ENCODE measurements at regions not wholly inside any gene's neighbourhood (a gene's known extent, or its start where the extent isn't known, plus 50 kb on each side); places are given as distances from the start of the nearest gene placed in this dataset.

- H3K4me3 ChIP-seq, result no peak overlapping the region
- H3K9me3 ChIP-seq (ENCODE audit: low read depth, low read length), result no peaks in the 10 kb centered on the region
- no peaks in the 10 kb centered on the region for H3K36me3 ChIP-seq (ENCODE audit: insufficient read depth, low read length)
- no peak overlapping the region for H3K27ac ChIP-seq
- TF ChIP-seq POLR2AphosphoS5 (IDR thresholded peaks at IDR 0.05; ENCODE audit: borderline replicate concordance, low read depth, low read length) (no peak), EZH2 (IDR thresholded peaks at IDR 0.05) (no peak), FOXP2 (optimal IDR thresholded peaks at IDR 0.05; ENCODE audit: control extremely low read depth, extremely low read length, insufficient read depth) (no peak)
- H3K9ac ChIP-seq (ENCODE audit: insufficient read length), result no peak overlapping the region
- DNase-seq (ENCODE audit: low read depth, low spot score), result no peak
Measured at GRCh38 chr12:42666671-42667243, 77.2 kb upstream of the PRICKLE1 start.

GRCh38 chr12:42663621-42664020 is 74.1 kb upstream of the PRICKLE1 start:
- DNase-seq (ENCODE audit: low read depth, low spot score), result no peak
- Histone ChIP-seq H3K9ac (ENCODE audit: insufficient read length) (no peak overlapping the region), H3K4me3 (no peak overlapping the region), H3K36me3 (ENCODE audit: insufficient read depth, low read length) (no peaks in the 10 kb centered on the region), H3K27ac (no peak overlapping the region), H3K9me3 (ENCODE audit: low read depth, low read length) (no peaks in the 10 kb centered on the region)
- TF ChIP-seq FOXP2 (optimal IDR thresholded peaks at IDR 0.05; ENCODE audit: control extremely low read depth, extremely low read length, insufficient read depth), result no peak
- TF ChIP-seq POLR2AphosphoS5 (IDR thresholded peaks at IDR 0.05; ENCODE audit: borderline replicate concordance, low read depth, low read length), result no peak
- no peak for TF ChIP-seq EZH2 (IDR thresholded peaks at IDR 0.05)

GRCh38 chr12:42660968-42661937 is 71.7 kb upstream of the PRICKLE1 start:
- Histone ChIP-seq H3K9me3 (ENCODE audit: low read depth, low read length) (no peaks in the 10 kb centered on the region), H3K36me3 (ENCODE audit: insufficient read depth, low read length) (no peaks in the 10 kb centered on the region), H3K27ac (no peak overlapping the region), H3K4me3 (no peak overlapping the region), H3K9ac (ENCODE audit: insufficient read length) (no peak overlapping the region)
- TF ChIP-seq POLR2AphosphoS5 (IDR thresholded peaks at IDR 0.05; ENCODE audit: borderline replicate concordance, low read depth, low read length) (no peak), EZH2 (IDR thresholded peaks at IDR 0.05) (no peak), FOXP2 (optimal IDR thresholded peaks at IDR 0.05; ENCODE audit: control extremely low read depth, extremely low read length, insufficient read depth) (no peak)
- DNase-seq (ENCODE audit: low read depth, low spot score), result no peak

- TF ChIP-seq FOXP2 (optimal IDR thresholded peaks at IDR 0.05; ENCODE audit: control extremely low read depth, extremely low read length, insufficient read depth) (no peak), POLR2AphosphoS5 (IDR thresholded peaks at IDR 0.05; ENCODE audit: borderline replicate concordance, low read depth, low read length) (no peak), EZH2 (IDR thresholded peaks at IDR 0.05) (no peak)
- DNase-seq (ENCODE audit: low read depth, low spot score), result no peak
- Histone ChIP-seq H3K36me3 (ENCODE audit: insufficient read depth, low read length) (no peaks in the 10 kb centered on the region), H3K9ac (ENCODE audit: insufficient read length) (no peak overlapping the region), H3K27ac (no peak overlapping the region), H3K4me3 (no peak overlapping the region), H3K9me3 (ENCODE audit: low read depth, low read length) (no peaks in the 10 kb centered on the region)
Measured at GRCh38 chr12:42660117-42660516, 70.6 kb upstream of the PRICKLE1 start.

- no peak for DNase-seq (ENCODE audit: low read depth, low spot score)
- Histone ChIP-seq H3K9ac (ENCODE audit: insufficient read length) (no peak overlapping the region), H3K27ac (no peak overlapping the region), H3K36me3 (ENCODE audit: insufficient read depth, low read length) (no peaks in the 10 kb centered on the region), H3K4me3 (no peak overlapping the region), H3K9me3 (ENCODE audit: low read depth, low read length) (no peaks in the 10 kb centered on the region)
- TF ChIP-seq POLR2AphosphoS5 (IDR thresholded peaks at IDR 0.05; ENCODE audit: borderline replicate concordance, low read depth, low read length) (no peak), FOXP2 (optimal IDR thresholded peaks at IDR 0.05; ENCODE audit: control extremely low read depth, extremely low read length, insufficient read depth) (no peak), EZH2 (IDR thresholded peaks at IDR 0.05) (no peak)
Measured at GRCh38 chr12:42652048-42652447, 62.5 kb upstream of the PRICKLE1 start.

- DNase-seq (ENCODE audit: low read depth, low spot score), result no peak
- H3K4me3 ChIP-seq, result no peak overlapping the region
- TF ChIP-seq POLR2AphosphoS5 (IDR thresholded peaks at IDR 0.05; ENCODE audit: borderline replicate concordance, low read depth, low read length) (no peak), FOXP2 (optimal IDR thresholded peaks at IDR 0.05; ENCODE audit: control extremely low read depth, extremely low read length, insufficient read depth) (no peak), EZH2 (IDR thresholded peaks at IDR 0.05) (no peak)
- no peak overlapping the region for H3K27ac ChIP-seq
- no peaks in the 10 kb centered on the region for H3K9me3 ChIP-seq (ENCODE audit: low read depth, low read length)
- H3K9ac ChIP-seq (ENCODE audit: insufficient read length), result no peak overlapping the region
- no peaks in the 10 kb centered on the region for H3K36me3 ChIP-seq (ENCODE audit: insufficient read depth, low read length)
Measured at GRCh38 chr12:42648061-42648460, 58.5 kb upstream of the PRICKLE1 start.

GRCh38 chr12:42643881-42644579 is 54.5 kb upstream of the PRICKLE1 start:
- H3K4me3 ChIP-seq, result no peak overlapping the region
- H3K9ac ChIP-seq (ENCODE audit: insufficient read length), result no peak overlapping the region

More at GRCh38 chr12:42643881-42644579, 54.5 kb upstream of the PRICKLE1 start:
- DNase-seq (ENCODE audit: low read depth, low spot score), result no peak
- no peaks in the 10 kb centered on the region for H3K9me3 ChIP-seq (ENCODE audit: low read depth, low read length)
- TF ChIP-seq POLR2AphosphoS5 (IDR thresholded peaks at IDR 0.05; ENCODE audit: borderline replicate concordance, low read depth, low read length), result no peak
- TF ChIP-seq EZH2 (IDR thresholded peaks at IDR 0.05), result no peak
- no peak for TF ChIP-seq FOXP2 (optimal IDR thresholded peaks at IDR 0.05; ENCODE audit: control extremely low read depth, extremely low read length, insufficient read depth)
- H3K36me3 ChIP-seq (ENCODE audit: insufficient read depth, low read length), result no peaks in the 10 kb centered on the region
- no peak overlapping the region for H3K27ac ChIP-seq

Measured in SK-N-MC (cell line).